K562 (cell line): ENCODE measurements at regions not wholly inside any gene's neighbourhood (a gene's known extent, or its start where the extent isn't known, plus 50 kb on each side); places are given as distances from the start of the nearest gene placed in this dataset.

Experiments
- ATAC-seq: fragments of 200-7000 bp; cut with Tn5 transposase; 3 replicates; pipeline ENCODE4 v1.9.1; 2020; ENCODE audit warnings: moderate library complexity
- BruUV-seq: library from RNA; stranded (reverse); fragments of 400-500 nt; replicated peaks from 2 replicates; lab custom pipeline; 2021; lab: Mats Ljungman, UMichigan
- CTCF ChIA-PET: fragments of 300-600 bp; formaldehyde crosslinking; extraction: SDS; loops from one replicate; lab custom pipeline; 2021; ENCODE audit warnings: low intra/inter-chr PET ratio; lab: Yijun Ruan, JAX
- POLR2A ChIA-PET: fragments of 300-600, 350-650 bp; sonication (Branson Sonifier 250); formaldehyde crosslinking; extraction: SDS; loops from one replicate; lab custom pipeline; 2021; ENCODE audit warnings: antibody characterized with exemption, inconsistent platforms; lab: Yijun Ruan, JAX
- DNase-seq, 4 experiments: peaks; one replicate each; pipeline versions ENCODE4 v3.0.0 to v3.0.0-alpha.2; 2011 to 2018; ENCODE audit warnings: low spot score in 3 of 4, mixed read lengths in 3 of 4; ENCODE audit errors: extremely low read depth in 1 of 4
- FAIRE-seq: peaks from 2 replicates; lab custom pipeline; 2011; peaks lifted over from hg19 to GRCh38; lab: Jason Lieb, UNC
- H2AFZ ChIP-seq: 2 replicates; pipeline ENCODE4 v1.6.0; 2011; ENCODE audit warnings: low read depth, low read length, control low read depth, inconsistent platforms
- H3K27ac ChIP-seq: fragments of 200-600 bp; 3 replicates; pipeline ENCODE4 v1.8.0; 2011; ENCODE audit warnings: low read depth, mild to moderate bottlenecking, control low read depth, inconsistent platforms, low read length, moderate library complexity, mixed read lengths; ENCODE audit errors: extremely low read depth
- H3K27me3 ChIP-seq, 2 experiments: fragments of 300-600 bp in 1 of 2; 2 replicates in 1 of 2; 3 replicates in 1 of 2; pipeline versions ENCODE4 v1.6.0 to v1.8.0; 2011; ENCODE audit warnings: inconsistent platforms in 2 of 2, low read length in 2 of 2, mild to moderate bottlenecking in 1 of 2, mixed read lengths in 1 of 2, moderate library complexity in 1 of 2; ENCODE audit not compliant: control insufficient read depth in 2 of 2, insufficient read depth in 2 of 2
- H3K36me3 ChIP-seq: fragments of 300-600 bp; 3 replicates; pipeline ENCODE4 v1.8.0; 2011; ENCODE audit warnings: mild to moderate bottlenecking, low read length, inconsistent platforms; ENCODE audit not compliant: control insufficient read depth, insufficient read depth
- H3K4me1 ChIP-seq, 2 experiments: fragments of 200-600 bp in 1 of 2; replicated peaks in 1 of 2; 2 replicates in 1 of 2; 3 replicates in 1 of 2; pipeline versions ENCODE4 v1.5.1 to v1.8.0; 2011; ENCODE audit warnings: inconsistent platforms in 2 of 2, low read length in 2 of 2, mild to moderate bottlenecking in 1 of 2, mixed read lengths in 1 of 2, moderate library complexity in 1 of 2; ENCODE audit not compliant: control insufficient read depth in 2 of 2, insufficient read depth in 2 of 2
- H3K4me2 ChIP-seq: 2 replicates; pipeline ENCODE4 v1.6.1; 2011; ENCODE audit warnings: low read length, control low read depth, inconsistent platforms, mixed read lengths; ENCODE audit not compliant: insufficient read depth
- H3K4me3 ChIP-seq: fragments of 200-600 bp; sonication (generic), shearing (Covaris generic); 2 replicates; pipeline ENCODE4 v1.5.1; 2016; ENCODE audit warnings: control low read depth, inconsistent platforms
- H3K79me2 ChIP-seq: fragments of 200-600 bp; 3 replicates; pipeline ENCODE4 v1.8.0; 2011; ENCODE audit warnings: low read length, inconsistent platforms; ENCODE audit not compliant: control insufficient read depth, insufficient read depth
- H3K9ac ChIP-seq, 2 experiments: 2 replicates each; pipeline versions ENCODE4 v1.6.0 to v1.6.1; 2011; ENCODE audit warnings: low read depth in 2 of 2, low read length in 2 of 2, control low read depth in 1 of 2, inconsistent platforms in 1 of 2, mild to moderate bottlenecking in 1 of 2, mixed read lengths in 1 of 2; ENCODE audit not compliant: insufficient read depth in 1 of 2
- H3K9me1 ChIP-seq: one replicate; pipeline ENCODE4 v1.6.0; 2011; ENCODE audit warnings: inconsistent platforms, mild to moderate bottlenecking, low read length, moderate library complexity; ENCODE audit not compliant: control insufficient read depth, insufficient read depth
- H3K9me3 ChIP-seq: replicated peaks from 2 replicates; pipeline ENCODE4 v1.5.1; 2011; ENCODE audit warnings: low read depth, low read length, inconsistent platforms; ENCODE audit not compliant: control insufficient read depth, insufficient read depth
- H4K20me1 ChIP-seq: replicated peaks from 2 replicates; pipeline ENCODE4 v1.6.1; 2011; ENCODE audit warnings: low read length, inconsistent platforms, mixed read lengths; ENCODE audit not compliant: control insufficient read depth, insufficient read depth
- CREBBP ChIP-seq: IDR thresholded peaks from one replicate; pipeline ENCODE4 v1.6.1; 2012; ENCODE audit warnings: low read depth, mild to moderate bottlenecking, control low read depth, inconsistent platforms, low read length
- IRF2 ChIP-seq: sonication (generic); formaldehyde crosslinking; IDR thresholded peaks from 2 replicates; pipeline ENCODE4 v1.8.1; 2022; ENCODE audit warnings: mild to moderate bottlenecking, missing genetic modification reagents
- KLF6 ChIP-seq: fragments of 250-450 bp; sonication (Bioruptor Pico); IDR thresholded peaks from 2 replicates; pipeline ENCODE4 v1.4.0; 2020; ENCODE audit warnings: mild to moderate bottlenecking, moderate library complexity, borderline replicate concordance
- MEIS2 ChIP-seq: fragments of 450-650 bp; IDR thresholded peaks from 2 replicates; pipeline ENCODE4 v1.6.1; 2014; ENCODE audit warnings: mild to moderate bottlenecking; ENCODE audit not compliant: partially characterized antibody
- MTA2 ChIP-seq: fragments of 450-650 bp; IDR thresholded peaks from 2 replicates; pipeline ENCODE4 v1.6.1; 2016; ENCODE audit warnings: low read depth
- PHB2 ChIP-seq: fragments of 450-650 bp; IDR thresholded peaks from 2 replicates; pipeline ENCODE4 v1.6.1; 2017; ENCODE audit warnings: low read depth
- POU5F1 ChIP-seq: fragments of 150-350 bp; IDR thresholded peaks from 2 replicates; pipeline ENCODE4 v1.6.1; 2014; ENCODE audit warnings: borderline replicate concordance, low read length, low read depth, mild to moderate bottlenecking; ENCODE audit not compliant: partially characterized antibody
- SRSF9 ChIP-seq: fragments of 200-400 bp; formaldehyde crosslinking; IDR thresholded peaks from 2 replicates; pipeline ENCODE4 v1.6.1; 2017; ENCODE audit warnings: low read depth, low read length, borderline replicate concordance
- ZC3H8 ChIP-seq: fragments of 450-650 bp; IDR thresholded peaks from 2 replicates; pipeline ENCODE4 v1.6.1; 2017
- WGBS: fragments of 100-300 bp; shearing (Covaris generic); methylation state at CpG from one replicate; pipeline ENCODE4 v1.1.6; 2016; ENCODE audit warnings: low coverage, mixed read lengths; ENCODE audit not compliant: insufficient coverage; ENCODE audit errors: missing lambda C conversion rate; 5-methylcytosine and 5-hydroxymethylcytosine counted together
- in situ Hi-C: fragments of 300-500 bp; cut with MboI; formaldehyde crosslinking; loops from 4 replicates; pipeline ENCODE4 v1.15.0; 2018; ENCODE audit warnings: inconsistent platforms, mixed read lengths
- intact Hi-C: fragments of 100-400 bp; cut with micrococcal nuclease; formaldehyde crosslinking; loops from 2 replicates; pipeline ENCODE4 v1.14.2; 2022

GRCh38 chr2:18467749-18468360, 92.6 kb downstream of the RDH14 start:
- WGBS, result 1% methylated on average over 5 of the region's 5 CpGs
- H3K79me2 ChIP-seq, result no peaks in the 10 kb centered on the region
- no peak overlapping the region for H2AFZ ChIP-seq
- DNase-seq, result no peak
- H3K36me3 ChIP-seq, result no peaks in the 10 kb centered on the region
- H3K9me1 ChIP-seq, result no peaks in the 10 kb centered on the region
- no peak overlapping the region for H3K27ac ChIP-seq
- no peak overlapping the region for H3K4me2 ChIP-seq
- intact Hi-C loops, result no loop called here
- POLR2A ChIA-PET, result no interaction called here
- ATAC-seq, result no peak
- no TSS peak for BruUV-seq
- H3K9me3 ChIP-seq, result no peaks in the 10 kb centered on the region
- TF ChIP-seq PHB2 (no peak), CREBBP (no peak), SRSF9 (no peak), MTA2 (no peak), POU5F1 (no peak), KLF6 (CRISPR knock-in tag) (no peak), MEIS2 (no peak), IRF2 (CRISPR knock-in tag) (no peak), ZC3H8 (no peak)
- TF ChIP-seq, all 486 proteins: peak for 0
- Histone ChIP-seq H3K9ac (no peak overlapping the region), H4K20me1 (no peaks in the 10 kb centered on the region), H3K4me1 (no peaks in the 10 kb centered on the region), H3K27me3 (no peaks in the 10 kb centered on the region), H3K4me3 (no peak overlapping the region)
- CTCF ChIA-PET, result no interaction called here
- no peak for FAIRE-seq
- in situ Hi-C loops, result no loop called here
